Motor neuron (in vitro differentiated cells): ENCODE measurements at regions not wholly inside any gene's neighbourhood (a gene's known extent, or its start where the extent isn't known, plus 50 kb on each side); places are given as distances from the start of the nearest gene placed in this dataset.

Experiments used
- ATAC-seq, 8 experiments: fragments of 200-7000 bp; cut with Tn5 transposase; replicated peaks in 6 of 8; 2 replicates each; pipeline ENCODE4 v1.8.0; 2021; ENCODE audit warnings: mild to moderate bottlenecking in 8 of 8, moderate library complexity in 8 of 8
- H3K27ac ChIP-seq, 2 donors: fragments of 250-450 bp; sonication (Bioruptor Pico); 2 replicates each; pipeline ENCODE4 v1.9.0; 2021; ENCODE audit warnings: antibody characterized with exemption in 2 of 2, mild to moderate bottlenecking in 2 of 2, moderate library complexity in 1 of 2
- H3K4me1 ChIP-seq, 2 donors: fragments of 250-450 bp; sonication (Bioruptor Pico); replicated peaks in 1 of 2; 2 replicates each; pipeline ENCODE4 v1.6.1; 2021; ENCODE audit warnings: antibody characterized with exemption in 2 of 2, mild to moderate bottlenecking in 2 of 2, moderate library complexity in 1 of 2
- H3K4me3 ChIP-seq, 5 donors: fragments of 250-450 bp; sonication (Bioruptor Pico); 2 replicates each; pipeline ENCODE4 v1.9.0; 2021; ENCODE audit warnings: antibody characterized with exemption in 5 of 5, mild to moderate bottlenecking in 5 of 5, moderate library complexity in 4 of 5
- WGBS, 10 experiments: fragments of 450-650 bp; shearing (Covaris generic); methylation state at CpG; one replicate each; pipeline ENCODE4 v1.0.0; 2022; 5-methylcytosine and 5-hydroxymethylcytosine counted together
- in situ Hi-C, 9 experiments: fragments of 400-800 bp; cut with MboI; loops; one replicate each; pipeline ENCODE4 v1.15.0; 2021; ENCODE audit warnings: low sequenced_read_pairs in 9 of 9, low pct_unique_long_range_greater_than_20kb in 2 of 9; ENCODE audit not compliant: unreplicated experiment in 9 of 9

DNA sequence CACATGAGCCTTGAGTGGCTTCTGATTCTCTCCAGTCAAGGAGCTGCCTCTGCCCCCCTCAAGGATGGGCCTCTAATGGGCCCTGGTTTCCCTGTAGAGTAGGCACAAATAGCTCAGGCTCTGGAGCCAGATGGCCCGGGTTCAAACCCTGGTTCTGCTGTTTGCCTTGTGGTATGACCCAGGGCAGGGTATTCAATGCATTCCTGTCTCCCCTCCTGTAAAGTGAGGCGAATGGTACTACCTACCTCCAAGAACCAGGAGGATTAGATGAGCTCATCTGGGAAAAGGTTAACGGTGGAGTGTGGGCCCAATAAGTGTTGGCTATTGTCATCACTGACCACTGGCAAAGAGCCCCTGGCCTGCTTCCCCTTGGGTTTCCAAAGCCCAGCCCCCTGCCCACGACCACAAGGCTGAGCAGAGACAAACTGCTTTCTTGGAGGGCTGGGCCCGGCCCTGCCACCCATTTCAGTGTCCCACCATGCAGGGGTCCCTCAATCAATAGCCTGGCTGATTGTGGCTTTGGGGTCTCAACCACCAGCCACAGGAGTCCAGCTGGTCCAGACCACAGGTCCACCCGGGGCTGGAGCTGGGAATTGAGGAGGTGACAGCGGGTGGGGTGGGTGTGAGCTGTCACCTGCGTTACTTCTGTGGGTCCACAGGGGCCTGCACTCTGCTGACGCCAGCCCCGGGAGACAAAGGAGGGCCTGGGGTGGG is 115.6 kb upstream of the RUNX3 start:
- peaks cover 0 to 11% of the 10 kb centered on the region in 2 donors for H3K4me1 ChIP-seq
- in situ Hi-C loops = no loop called here
- 29 to 81% (median 56%) methylated on average over 1 to 7 of the region's 10 CpGs; no CpG with 5 or more reads in 6 of the 10 experiments for WGBS, 10 experiments
- H3K27ac ChIP-seq = no peak overlapping the region
- no peak overlapping the region for H3K4me3 ChIP-seq
- no peak for ATAC-seq

DNA sequence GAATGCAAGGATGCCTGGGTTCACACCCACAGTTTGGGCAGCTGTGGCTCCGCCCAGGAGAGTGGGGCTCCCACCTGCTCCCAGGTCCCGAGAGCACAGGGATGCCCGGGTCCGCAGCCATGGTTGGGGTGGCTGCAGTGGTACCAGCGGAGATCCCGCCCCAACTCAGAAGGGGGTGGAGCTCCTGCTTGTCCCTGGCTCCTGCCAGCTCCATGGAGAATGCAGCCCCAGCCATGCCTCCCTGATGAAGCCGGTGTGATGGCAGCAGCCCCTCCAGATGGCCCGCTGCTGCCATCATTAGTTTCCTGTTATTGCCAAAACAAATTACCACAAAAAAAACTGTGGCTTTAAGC is 113.1 kb upstream of the RUNX3 start:
- no peak for ATAC-seq
- Histone ChIP-seq H3K4me1 (peaks cover 0 to 7% of the 10 kb centered on the region in 2 donors), H3K4me3 (no peak overlapping the region), H3K27ac (no peak overlapping the region)
- 86 to 93% (median 89%) methylated on average over 1 to 6 of the region's 8 CpGs; no CpG with 5 or more reads in 5 of the 10 experiments for WGBS, 10 experiments
- in situ Hi-C loops = no loop called here

DNA sequence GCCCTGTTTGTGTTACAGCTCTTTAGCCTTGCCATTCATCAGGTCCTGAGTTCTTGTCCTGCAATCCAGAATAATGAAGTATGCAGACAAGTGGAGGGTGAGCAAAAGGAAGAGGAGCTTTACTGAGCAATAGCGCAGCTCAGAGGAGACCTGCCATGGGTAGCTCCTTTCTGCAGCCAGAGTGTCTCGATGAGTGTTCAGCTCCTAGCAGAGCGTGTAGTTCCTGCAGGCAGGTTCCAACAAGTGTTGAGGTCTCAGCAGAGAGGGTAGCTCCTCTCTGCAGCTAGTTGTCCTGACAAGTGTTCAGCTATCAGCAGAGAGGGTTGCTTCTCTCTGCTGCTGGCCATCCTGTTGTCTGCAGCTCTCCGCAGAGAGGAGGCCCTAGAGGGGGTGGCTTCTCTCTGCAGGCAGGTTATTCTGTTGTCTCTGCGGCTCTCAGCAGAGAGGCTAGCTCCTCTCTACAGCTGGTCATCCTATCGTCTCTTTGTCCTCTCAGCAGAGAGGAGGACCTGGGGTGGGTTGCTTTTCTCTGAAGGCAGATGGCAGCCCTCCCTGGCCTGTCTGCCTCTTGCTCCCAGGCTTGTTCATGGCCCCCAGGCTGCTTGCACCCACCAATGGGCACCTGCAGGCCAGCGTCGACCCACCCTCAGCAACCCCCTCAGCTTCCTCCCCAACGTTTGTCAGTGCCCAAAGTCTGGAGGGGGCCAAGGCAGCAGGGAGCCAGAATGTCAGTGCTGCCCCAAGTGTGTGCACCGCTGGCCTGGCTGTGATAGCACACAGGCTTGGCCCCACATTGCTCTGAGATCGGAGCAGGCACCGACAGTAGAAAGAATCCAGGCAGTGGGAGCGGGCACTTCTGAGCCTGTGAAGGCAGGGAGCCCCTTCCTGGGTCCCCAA is 112.5 kb upstream of the RUNX3 start:
- Histone ChIP-seq H3K27ac (no peak overlapping the region), H3K4me3 (no peak overlapping the region), H3K4me1 (peaks cover 0 to 2% of the 10 kb centered on the region in 2 donors)
- WGBS, 10 experiments = 17 to 80% (median 58%) methylated on average over 1 to 11 of the region's 13 CpGs; no CpG with 5 or more reads in 2 of the 10 experiments
- in situ Hi-C loops = no loop called here
- ATAC-seq = peak in 5 of 8 experiments; percentile 55 to 80 (median 79)

DNA sequence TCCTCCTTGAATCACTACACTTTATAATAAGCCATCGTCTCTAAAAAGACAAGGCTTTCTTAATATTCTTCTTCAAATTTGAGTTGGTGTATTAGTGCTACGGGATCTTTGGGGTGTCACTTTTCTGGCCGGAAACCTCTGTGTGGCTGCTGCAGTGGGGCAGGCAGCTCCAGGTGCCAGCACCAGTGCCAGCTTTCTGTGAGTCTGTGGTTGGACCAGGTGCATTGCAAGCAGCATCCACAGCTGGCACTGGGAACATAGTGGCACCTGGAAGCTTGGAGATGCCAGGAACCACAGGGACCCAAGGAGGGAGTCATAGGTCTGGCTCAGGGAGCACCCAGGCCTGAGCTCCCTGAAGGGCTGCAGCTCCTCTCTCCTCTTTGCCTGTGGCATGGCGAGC is 111.8 kb upstream of the RUNX3 start:
- Histone ChIP-seq H3K27ac (no peak overlapping the region), H3K4me3 (no peak overlapping the region), H3K4me1 (no peaks in the 10 kb centered on the region)
- in situ Hi-C loops = no loop called here
- WGBS, 10 experiments = 0 to 92% (median 42%) methylated on average over 1 to 4 of the region's 4 CpGs; no CpG with 5 or more reads in 5 of the 10 experiments
- ATAC-seq = no peak

DNA sequence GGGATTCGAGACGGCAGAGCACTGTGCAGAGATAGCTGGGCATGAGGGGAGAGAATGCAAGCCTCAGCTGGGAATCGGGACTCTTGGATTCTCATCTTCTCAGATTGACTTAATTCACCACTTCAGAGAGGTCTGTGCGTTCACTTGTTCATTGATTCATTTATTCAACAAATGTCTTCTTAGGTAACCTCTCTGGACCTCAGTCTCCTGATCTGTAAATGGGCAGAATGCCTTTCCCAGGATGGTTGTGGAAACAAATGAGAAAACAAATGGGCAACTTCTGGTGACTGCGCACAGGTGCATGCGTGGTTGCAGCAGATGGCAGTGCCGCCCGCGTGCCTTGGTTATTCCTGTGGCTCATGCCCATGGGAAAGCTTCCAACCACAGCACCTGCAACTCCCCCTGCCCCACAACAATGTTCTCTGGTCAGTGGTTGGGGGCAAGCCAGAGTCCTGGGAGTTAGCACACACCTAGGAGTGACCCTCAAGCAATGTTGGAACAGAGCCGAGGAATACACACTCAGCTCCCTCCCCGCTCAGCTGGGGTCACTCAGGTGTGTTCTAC is 110.1 kb upstream of the RUNX3 start:
- Histone ChIP-seq H3K4me3 (no peak overlapping the region), H3K4me1 (no peaks in the 10 kb centered on the region), H3K27ac (no peak overlapping the region)
- no peak for ATAC-seq
- in situ Hi-C loops = no loop called here
- WGBS, 10 experiments = 20 to 84% (median 57%) methylated on average over 1 to 9 of the region's 11 CpGs; no CpG with 5 or more reads in 2 of the 10 experiments

DNA sequence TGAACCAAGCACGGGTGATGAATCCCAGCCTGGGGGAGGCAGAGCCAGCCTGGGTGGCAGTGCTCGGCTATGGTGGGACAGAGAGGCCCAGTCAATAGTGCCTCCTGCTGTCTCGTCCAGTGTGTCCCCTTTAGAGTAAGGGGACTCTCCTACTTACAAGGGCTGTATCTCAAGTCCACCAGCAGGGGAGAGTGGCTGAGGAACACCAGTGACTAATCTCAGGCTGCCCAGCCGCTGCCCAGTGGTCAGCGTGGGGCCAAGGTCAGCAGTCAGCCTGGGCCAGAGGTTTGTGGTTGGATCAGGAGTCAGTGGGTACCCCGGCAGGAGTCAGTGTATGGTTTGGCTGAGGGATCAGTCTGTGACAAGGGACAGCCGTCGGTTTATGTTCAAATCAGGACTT is 109.2 kb upstream of the RUNX3 start:
- Histone ChIP-seq H3K27ac (no peak overlapping the region), H3K4me1 (no peaks in the 10 kb centered on the region), H3K4me3 (no peak overlapping the region)
- WGBS, 10 experiments = 63 to 100% (median 87%) methylated on average over 1 to 5 of the region's 8 CpGs; no CpG with 5 or more reads in 4 of the 10 experiments
- in situ Hi-C loops = loop anchor here in 1 of 9 experiments (10.0 kb wide), 1 partner anchor 104 kb away; the partner anchor contains the start of gene RUNX3
- no peak for ATAC-seq

DNA sequence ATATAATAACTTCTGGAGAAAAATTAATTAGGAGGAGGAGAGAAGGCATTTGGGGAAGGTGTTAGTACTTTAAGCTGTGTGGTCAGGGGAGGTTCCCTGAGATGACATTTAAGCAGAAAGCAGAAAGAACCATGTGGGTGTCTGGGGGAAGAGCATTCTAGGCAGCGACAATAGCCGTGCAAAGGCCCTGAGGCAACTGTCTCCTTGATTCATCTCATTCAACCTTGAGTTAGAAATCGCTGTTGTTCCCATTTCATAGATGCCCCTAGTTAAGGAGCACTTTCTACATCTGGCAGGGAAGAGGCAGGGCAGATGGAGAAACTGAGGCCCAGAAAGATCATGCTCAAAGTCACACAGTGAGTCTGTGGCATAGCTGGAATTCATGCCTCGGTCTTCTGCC is 108.6 kb upstream of the RUNX3 start:
- WGBS, 10 experiments = 17 to 100% (median 62%) methylated on average over 1 to 3 of the region's 4 CpGs; no CpG with 5 or more reads in 2 of the 10 experiments
- Histone ChIP-seq H3K27ac (no peak overlapping the region), H3K4me3 (no peak overlapping the region), H3K4me1 (no peaks in the 10 kb centered on the region)
- ATAC-seq = no peak
- in situ Hi-C loops = loop anchor here in 1 of 9 experiments (10.0 kb wide), 1 partner anchor 104 kb away; the partner anchor contains the start of gene RUNX3

DNA sequence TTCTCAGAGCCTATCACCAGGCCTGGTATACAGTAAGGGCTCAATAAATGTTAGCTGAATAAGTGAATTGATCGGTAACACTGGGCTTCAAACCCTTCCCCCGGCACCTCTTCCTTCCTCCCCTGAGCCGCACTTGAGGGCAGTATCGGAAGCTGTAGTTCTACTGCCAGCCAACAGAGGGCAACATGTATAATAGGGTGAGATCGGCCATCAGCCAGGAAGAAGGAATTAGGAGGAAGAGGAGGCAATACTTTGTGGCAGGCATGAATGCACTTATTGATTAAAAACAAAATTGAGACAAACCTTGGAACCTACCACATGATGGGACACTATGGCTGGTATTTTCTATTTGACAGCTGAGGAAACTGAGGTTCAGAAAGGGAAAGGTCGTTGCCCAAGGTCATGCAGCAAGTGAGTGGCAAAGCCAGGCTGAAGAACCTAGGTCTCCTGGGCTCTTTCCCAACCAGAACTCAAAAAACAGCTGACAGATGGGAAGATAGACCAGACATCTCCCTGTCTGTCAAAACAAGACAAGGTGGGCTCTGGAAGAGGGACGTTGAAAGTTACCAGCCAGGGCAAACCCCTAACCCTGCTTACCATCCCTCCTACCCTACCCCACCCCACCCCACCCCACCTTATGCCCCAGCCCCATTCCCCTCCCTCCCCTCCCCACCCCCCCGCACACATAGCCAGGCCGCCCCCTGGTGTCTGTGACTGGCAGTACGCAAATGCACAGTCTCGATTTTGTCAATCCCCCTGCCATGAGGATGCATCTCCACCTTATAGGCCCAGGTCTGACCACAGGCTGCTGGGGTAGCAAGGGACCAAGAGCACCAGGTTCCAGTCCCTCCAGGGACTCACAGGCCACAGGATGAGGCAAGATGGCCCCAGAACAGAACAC is 107.3 kb upstream of the RUNX3 start:
- in situ Hi-C loops = loop anchor here in 1 of 9 experiments (10.0 kb wide), 1 partner anchor 103 kb away; the partner anchor contains the start of gene RUNX3
- 7 to 80% (median 47%) methylated on average over 3 to 7 of the region's 11 CpGs; no CpG with 5 or more reads in 4 of the 10 experiments for WGBS, 10 experiments
- no peak overlapping the region for H3K4me3 ChIP-seq
- H3K4me1 ChIP-seq = no peaks in the 10 kb centered on the region
- peak in 3 of 8 experiments; percentile 28 to 55 (median 45) for ATAC-seq
- no peak overlapping the region for H3K27ac ChIP-seq

DNA sequence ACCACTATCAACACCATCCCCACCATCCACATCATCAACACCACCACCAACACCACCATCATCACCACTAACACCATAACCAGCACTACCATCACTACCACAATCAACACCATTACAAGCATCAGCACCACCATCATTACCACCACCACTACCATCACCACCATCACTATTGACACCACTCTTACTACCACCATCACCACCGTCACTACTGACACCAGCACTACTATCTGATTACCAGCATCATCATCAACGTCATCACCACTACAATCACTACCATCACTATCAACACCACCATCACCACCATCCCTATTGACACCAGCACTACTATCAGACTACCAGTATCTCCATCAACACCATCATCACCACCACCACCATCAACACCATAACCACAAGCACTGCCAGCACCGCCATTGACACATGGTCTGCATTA is 106.1 kb upstream of the RUNX3 start:
- H3K27ac ChIP-seq = no peak overlapping the region
- in situ Hi-C loops = loop anchor here in 1 of 9 experiments (10.0 kb wide), 1 partner anchor 101 kb away; the partner anchor contains the start of gene RUNX3

DNA sequence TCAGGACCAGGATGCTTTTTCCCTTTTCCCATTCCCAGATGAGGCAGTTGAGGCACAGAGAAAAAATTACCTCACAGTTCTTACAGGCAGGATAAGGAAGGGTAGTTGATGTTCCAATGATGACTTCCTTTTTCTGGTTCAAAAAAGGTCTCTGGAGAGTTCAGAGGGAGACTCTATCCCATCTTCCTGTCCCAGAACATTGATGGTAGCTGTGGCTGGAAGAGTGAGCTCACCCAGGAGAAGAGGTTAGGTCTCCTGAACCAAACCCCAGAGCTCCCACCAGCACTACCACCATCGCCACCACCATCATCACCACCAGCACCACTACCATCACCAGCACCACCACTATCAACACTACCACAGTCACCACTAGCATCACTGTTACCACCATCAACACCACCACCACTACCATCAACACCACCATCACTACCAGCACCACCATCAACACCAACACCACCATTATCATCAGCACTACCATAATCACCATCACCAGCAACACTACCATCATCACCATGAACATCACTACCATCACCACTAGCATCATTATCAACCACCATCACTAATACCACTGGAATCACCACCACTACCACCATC is 105.5 kb upstream of the RUNX3 start:
- ATAC-seq = no peak
- WGBS, 10 experiments = 77 to 83% (median 80%) methylated on average over 1 of the region's 1 CpG; no CpG with 5 or more reads in 7 of the 10 experiments
- in situ Hi-C loops = loop anchor here in 1 of 9 experiments (10.0 kb wide), 1 partner anchor 101 kb away; the partner anchor contains the start of gene RUNX3
- Histone ChIP-seq H3K4me3 (no peak overlapping the region), H3K27ac (no peak overlapping the region), H3K4me1 (no peaks in the 10 kb centered on the region)

More for the DNA sequence above, 106.1 kb upstream of the RUNX3 start:
- whole genome bisulfite sequencing, 10 experiments = 40 to 100% (median 80%) methylated on average over 1 to 3 of the region's 3 CpGs; no CpG with 5 or more reads in 3 of the 10 experiments
- H3K4me1 ChIP-seq = no peaks in the 10 kb centered on the region
- H3K4me3 ChIP-seq = no peak overlapping the region
- ATAC-seq = no peak

DNA sequence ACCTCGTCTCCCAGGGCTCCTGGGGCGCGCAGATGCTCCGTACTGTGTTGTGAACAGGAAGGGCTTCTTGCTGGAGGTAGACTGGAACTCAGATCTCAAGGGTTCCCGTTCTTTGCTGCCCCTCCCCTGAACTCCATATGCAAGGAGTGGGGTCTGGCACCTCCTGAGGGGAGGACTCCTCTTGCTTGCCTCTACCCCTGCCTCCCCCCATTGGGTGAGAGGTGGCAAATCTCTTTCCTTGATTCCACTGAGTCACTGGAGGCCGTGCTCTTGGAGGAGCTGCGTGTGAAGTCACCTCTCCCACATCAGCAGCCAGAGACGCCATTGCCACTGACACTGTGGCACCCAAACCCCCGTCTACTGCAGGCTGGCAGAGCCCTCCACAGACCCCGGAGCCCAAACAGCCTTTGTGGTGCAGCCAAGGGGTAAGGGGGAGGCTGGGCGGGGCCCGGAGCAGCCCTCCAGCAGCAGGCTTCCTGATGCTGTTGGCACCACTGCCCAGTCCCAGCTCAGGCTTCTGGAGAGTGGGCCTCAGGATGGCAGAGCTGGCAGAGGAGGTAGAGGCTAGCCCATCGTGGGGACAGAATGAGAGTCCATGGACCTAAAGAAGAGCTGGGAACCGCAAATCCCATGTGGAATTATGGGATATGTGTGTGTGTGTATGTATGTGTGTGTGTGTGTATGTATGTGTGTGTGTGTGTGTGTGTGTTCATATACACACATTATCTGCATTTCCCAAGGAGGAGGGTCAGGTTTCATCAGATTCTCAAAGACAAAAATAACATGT is 104.9 kb upstream of the RUNX3 start:
- in situ Hi-C loops = loop anchor here in 1 of 9 experiments (10.0 kb wide), 1 partner anchor 100 kb away; the partner anchor contains the start of gene RUNX3
- no peak for ATAC-seq
- H3K27ac ChIP-seq = no peak overlapping the region
- H3K4me1 ChIP-seq = no peaks in the 10 kb centered on the region
- H3K4me3 ChIP-seq = no peak overlapping the region
- 10 to 100% (median 80%) methylated on average over 1 to 10 of the region's 14 CpGs; no CpG with 5 or more reads in 4 of the 10 experiments for WGBS, 10 experiments
